HepG2 (cell line): ENCODE measurements at regions not wholly inside any gene's neighbourhood (a gene's known extent, or its start where the extent isn't known, plus 50 kb on each side); places are given as distances from the start of the nearest gene placed in this dataset.

Experiments
- AGO1 ChIP-seq: fragments of 200-400 bp; formaldehyde crosslinking; IDR thresholded peaks from 2 replicates; pipeline ENCODE4 v1.6.1; 2017; ENCODE audit warnings: mild to moderate bottlenecking, low read depth, low read length, moderate library complexity; ENCODE audit not compliant: poor library complexity, severe bottlenecking
- ARID3A ChIP-seq: IDR thresholded peaks from 2 replicates; pipeline ENCODE4 v1.6.1; 2012; ENCODE audit warnings: low read depth, low read length, improper control_type of control experiment
- BHLHE40 ChIP-seq: IDR thresholded peaks from 2 replicates; pipeline ENCODE4 v1.6.1; 2011; ENCODE audit warnings: low read length, improper control_type of control experiment
- CBFB ChIP-seq: sonication (generic); formaldehyde crosslinking; IDR thresholded peaks from 2 replicates; pipeline ENCODE4 v1.4.0; 2020; ENCODE audit warnings: missing genetic modification reagents
- FOXA1 ChIP-seq, 2 experiments: fragments of 450-650 bp in 1 of 2; sonication (generic) in 1 of 2; formaldehyde crosslinking in 1 of 2; IDR thresholded peaks; 2 replicates each; pipeline versions ENCODE4 v1.4.0 to v1.6.1; 2016 to 2020; ENCODE audit warnings: missing genetic modification reagents in 1 of 2
- JUND ChIP-seq: sonication (generic); formaldehyde crosslinking; IDR thresholded peaks from 2 replicates; pipeline ENCODE4 v1.8.0; 2022; ENCODE audit warnings: mild to moderate bottlenecking, missing genetic modification reagents
- NFAT5 ChIP-seq: sonication (generic); formaldehyde crosslinking; IDR thresholded peaks from 2 replicates; pipeline ENCODE4 v1.4.0; 2020; ENCODE audit warnings: missing genetic modification reagents
- PRDM15 ChIP-seq: sonication (generic); formaldehyde crosslinking; IDR thresholded peaks from 2 replicates; pipeline ENCODE4 v1.4.0; 2020; ENCODE audit warnings: missing genetic modification reagents
- ZNF12 ChIP-seq: sonication (generic); formaldehyde crosslinking; IDR thresholded peaks from 2 replicates; pipeline ENCODE4 v1.5.0; 2020; ENCODE audit warnings: missing genetic modification reagents
- ZNF143 ChIP-seq: sonication (generic); formaldehyde crosslinking; IDR thresholded peaks from 2 replicates; pipeline ENCODE4 v1.4.0; 2020; ENCODE audit warnings: missing genetic modification reagents
- ZNF263 ChIP-seq: sonication (generic); formaldehyde crosslinking; IDR thresholded peaks from 2 replicates; pipeline ENCODE4 v1.4.0; 2020; ENCODE audit warnings: missing genetic modification reagents
- ZNF512 ChIP-seq: sonication (generic); formaldehyde crosslinking; IDR thresholded peaks from 2 replicates; pipeline ENCODE4 v1.4.0; 2020; ENCODE audit warnings: mild to moderate bottlenecking, missing genetic modification reagents
- ZNF557 ChIP-seq: sonication (generic); formaldehyde crosslinking; IDR thresholded peaks from 2 replicates; pipeline ENCODE4 v1.4.0; 2020; ENCODE audit warnings: missing genetic modification reagents
- ZNF761 ChIP-seq: sonication (generic); formaldehyde crosslinking; conservative IDR thresholded peaks from 2 replicates; pipeline ENCODE4 v1.4.0; 2020; ENCODE audit warnings: mild to moderate bottlenecking, missing genetic modification reagents

- TF ChIP-seq BHLHE40: no peak
- TF ChIP-seq ZNF557: no peak
- TF ChIP-seq JUND (CRISPR knock-in tag): no peak
- no peak for TF ChIP-seq ZNF12 (CRISPR knock-in tag)
- no peak for TF ChIP-seq ZNF263 (CRISPR knock-in tag)
- no peak for TF ChIP-seq ZNF512 (CRISPR knock-in tag)
- TF ChIP-seq PRDM15: no peak
- TF ChIP-seq CBFB (CRISPR knock-in tag): no peak
- no peak for TF ChIP-seq FOXA1 (IDR thresholded peaks at IDR 0.05)
- TF ChIP-seq FOXA1 (CRISPR knock-in tag; IDR thresholded peaks at IDR 0.05): no peak
- TF ChIP-seq ZNF761 (CRISPR knock-in tag): no peak
- TF ChIP-seq ARID3A: no peak
- TF ChIP-seq ZNF143: no peak
- TF ChIP-seq NFAT5 (CRISPR knock-in tag): no peak
- TF ChIP-seq AGO1: no peak
These were observed 60.8 kb upstream of the RNU6-1 start for GRCh38 chr15:67900621-67901147.
